Prostate gland (tissue), 2 donors: ENCODE measurements at regions not wholly inside any gene's neighbourhood (a gene's known extent, or its start where the extent isn't known, plus 50 kb on each side); places are given as distances from the start of the nearest gene placed in this dataset.

Experiments
- DNase-seq: peaks from one replicate; pipeline ENCODE4 v3.0.0-alpha.2; 2019; ENCODE audit warnings: low spot score
- H3K27ac ChIP-seq, 2 donors: fragments of 200-600 bp; sonication (generic); 2 replicates each; pipeline ENCODE4 v1.5.1; 2017 to 2019
- H3K27me3 ChIP-seq: fragments of 200-600 bp; sonication (generic); replicated peaks from 2 replicates; pipeline ENCODE4 v1.5.1; 2019; ENCODE audit not compliant: insufficient read depth
- H3K36me3 ChIP-seq, 2 donors: fragments of 200-600 bp; sonication (generic); 1 replicate in 1 of 2; 2 replicates in 1 of 2; pipeline versions ENCODE4 v1.5.1 to v1.8.1; 2017 to 2019
- H3K4me1 ChIP-seq: fragments of 200-600 bp; sonication (generic); replicated peaks from 2 replicates; pipeline ENCODE4 v1.5.1; 2019
- H3K4me3 ChIP-seq, 2 donors: fragments of 200-600 bp; sonication (generic); 2 replicates each; pipeline ENCODE4 v1.5.1; 2017 to 2019
- H3K9me3 ChIP-seq: fragments of 200-600 bp; sonication (generic); 2 replicates; pipeline ENCODE4 v1.5.1; 2017
- CTCF ChIP-seq, 4 experiments: fragments of 200-600 bp in 2 of 4; fragments of 450-650 bp in 2 of 4; sonication (generic) in 2 of 4; IDR thresholded peaks; 1 replicate in 3 of 4; 2 replicates in 1 of 4; pipeline ENCODE4 v1.5.1; 2016 to 2019; ENCODE audit warnings: antibody characterized with exemption in 4 of 4, mild to moderate bottlenecking in 2 of 4, moderate library complexity in 2 of 4
- POLR2A ChIP-seq: fragments of 450-650 bp; IDR thresholded peaks from one replicate; pipeline ENCODE4 v1.6.1; 2016; ENCODE audit warnings: antibody characterized with exemption, mild to moderate bottlenecking
- POLR2AphosphoS5 ChIP-seq: sonication (generic); formaldehyde crosslinking; IDR thresholded peaks from one replicate; pipeline ENCODE4 v1.6.1; 2017; ENCODE audit warnings: antibody characterized with exemption
- WGBS: methylation state at CpG from one replicate; pipeline ENCODE4 v1.1.5; 2018; 5-methylcytosine and 5-hydroxymethylcytosine counted together
- intact Hi-C: fragments of 100-400 bp; cut with DNase I; formaldehyde crosslinking; loops from one replicate; pipeline ENCODE4 v1.14.2; 2022

DNA sequence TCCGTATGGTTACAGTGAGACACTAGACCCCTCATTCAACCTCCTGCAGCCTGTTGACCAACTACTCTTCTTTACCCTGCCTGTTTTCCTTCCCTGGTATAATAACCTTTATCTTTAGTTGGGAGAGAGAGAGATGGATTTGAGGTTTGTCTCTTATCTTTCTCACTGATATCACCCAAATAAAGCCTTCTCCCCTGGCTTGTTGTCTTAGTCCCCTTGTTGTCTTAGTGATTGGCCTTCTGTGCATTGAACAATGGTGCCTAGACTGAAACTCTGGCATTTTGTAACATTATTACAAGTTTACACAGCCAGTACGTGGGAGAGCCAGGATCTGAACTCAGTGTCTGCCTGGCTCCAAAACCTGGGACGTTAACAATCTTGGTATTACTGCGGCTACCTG lies 560.8 kb downstream of the HS3ST4 start:
- WGBS, result 80% methylated on average over 4 of the region's 4 CpGs
- Histone ChIP-seq H3K36me3 (no peaks in the 10 kb centered on the region), H3K27me3 (no peaks in the 10 kb centered on the region), H3K4me1 (no peaks in the 10 kb centered on the region), H3K4me3 (no peak overlapping the region), H3K27ac (no peak overlapping the region), H3K9me3 (no peaks in the 10 kb centered on the region)
- no peak for DNase-seq
- intact Hi-C loops, result no loop called here
- TF ChIP-seq POLR2AphosphoS5 (no peak), CTCF (IDR thresholded peaks at IDR 0.05) (no peak), POLR2A (no peak)

- WGBS, result 78% methylated on average over 2 of the region's 2 CpGs
- H3K27me3 ChIP-seq, result no peaks in the 10 kb centered on the region
- TF ChIP-seq POLR2AphosphoS5 (no peak), CTCF (IDR thresholded peaks at IDR 0.05) (no peak), POLR2A (no peak)
- no peak overlapping the region for H3K27ac ChIP-seq
- no peaks in the 10 kb centered on the region for H3K4me1 ChIP-seq
- DNase-seq, result no peak
- no peak overlapping the region for H3K4me3 ChIP-seq
- intact Hi-C loops, result no loop called here
- H3K36me3 ChIP-seq, result no peaks in the 10 kb centered on the region
- H3K9me3 ChIP-seq, result no peaks in the 10 kb centered on the region
These were observed 569.9 kb downstream of the HS3ST4 start for GRCh38 chr16:26261621-26262020.

DNA sequence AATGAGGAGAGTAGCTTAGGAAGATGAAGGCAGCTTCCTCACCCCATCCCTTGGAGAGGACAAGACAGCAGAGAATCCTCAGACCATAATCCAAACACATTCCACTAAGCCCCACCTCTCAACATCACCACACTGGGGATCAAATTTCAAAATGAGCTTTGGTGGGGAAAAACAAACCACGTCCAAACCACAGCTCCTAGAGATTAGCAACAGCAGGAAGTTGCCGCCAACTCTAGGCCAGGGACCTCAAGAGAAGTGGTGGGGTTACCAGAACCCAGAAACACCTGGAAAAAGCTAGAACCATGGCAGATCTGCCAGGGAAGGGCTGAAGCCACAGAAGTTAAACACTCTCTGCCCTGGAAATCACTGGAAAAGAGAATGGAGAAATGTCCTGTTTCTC lies 571.6 kb downstream of the HS3ST4 start:
- Histone ChIP-seq H3K4me1 (no peaks in the 10 kb centered on the region), H3K27me3 (no peaks in the 10 kb centered on the region), H3K9me3 (no peaks in the 10 kb centered on the region), H3K27ac (no peak overlapping the region), H3K4me3 (no peak overlapping the region), H3K36me3 (no peaks in the 10 kb centered on the region)
- 26% methylated on average over 2 of the region's 2 CpGs for WGBS
- no peak for TF ChIP-seq POLR2A
- no peak for TF ChIP-seq CTCF (IDR thresholded peaks at IDR 0.05)
- no peak for TF ChIP-seq POLR2AphosphoS5
- no peak for DNase-seq
- intact Hi-C loops, result no loop called here

DNA sequence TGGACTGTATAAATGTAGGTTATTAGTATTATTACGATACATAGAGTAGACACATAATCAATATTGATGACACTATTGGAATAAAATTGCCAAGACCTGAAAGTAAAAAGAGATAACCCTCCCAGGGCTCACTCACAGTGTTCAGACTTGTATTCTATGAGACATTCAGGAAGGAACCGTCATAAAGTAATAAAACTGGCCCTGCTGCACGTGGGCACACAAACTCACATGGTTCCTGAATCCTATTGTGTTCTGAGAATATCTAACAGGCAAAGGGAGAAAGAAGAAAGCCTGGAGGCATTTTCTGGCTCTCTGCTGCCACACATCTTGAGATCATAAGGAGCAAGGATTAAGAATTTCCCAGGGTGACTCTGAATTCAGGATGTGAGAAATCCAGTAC lies 575.9 kb downstream of the HS3ST4 start:
- 44% methylated on average over 3 of the region's 3 CpGs for WGBS
- TF ChIP-seq POLR2AphosphoS5 (no peak), POLR2A (no peak), CTCF (IDR thresholded peaks at IDR 0.05) (no peak)

GRCh38 chr16:26269673-26270072 lies 577.9 kb downstream of the HS3ST4 start:
- Histone ChIP-seq H3K4me1 (no peaks in the 10 kb centered on the region), H3K4me3 (no peak overlapping the region), H3K9me3 (no peaks in the 10 kb centered on the region), H3K27ac (no peak overlapping the region), H3K36me3 (no peaks in the 10 kb centered on the region), H3K27me3 (no peaks in the 10 kb centered on the region)
- no peak for DNase-seq
- intact Hi-C loops, result no loop called here
- TF ChIP-seq POLR2A (no peak), POLR2AphosphoS5 (no peak), CTCF (IDR thresholded peaks at IDR 0.05) (no peak)

More for the DNA sequence above, 575.9 kb downstream of the HS3ST4 start:
- Histone ChIP-seq H3K36me3 (no peaks in the 10 kb centered on the region), H3K27ac (no peak overlapping the region), H3K4me1 (no peaks in the 10 kb centered on the region), H3K9me3 (no peaks in the 10 kb centered on the region), H3K4me3 (no peak overlapping the region), H3K27me3 (no peaks in the 10 kb centered on the region)
- no peak for DNase-seq
- intact Hi-C loops, result no loop called here
